B cell (primary cell): ENCODE measurements at regions not wholly inside any gene's neighbourhood (a gene's known extent, or its start where the extent isn't known, plus 50 kb on each side); places are given as distances from the start of the nearest gene placed in this dataset.
"Not testable (repeated sequence)": the region's sequence is repeated elsewhere in the genome, so short reads cannot be mapped to it uniquely, and the experiment has no call there.

Experiments used
- ATAC-seq: fragments of 200-7000 bp; cut with Tn5 transposase; one replicate; pipeline ENCODE4 v1.10.0; 2021; ENCODE audit warnings: low read depth, mild to moderate bottlenecking, moderate number of reproducible peaks, moderate library complexity
- CTCF ChIA-PET: fragments of 350-600 bp; sonication (Branson Sonifier 250); formaldehyde crosslinking; loops from one replicate; lab custom pipeline; 2021; ENCODE audit warnings: antibody characterized with exemption, inconsistent platforms; lab: Charles Lee
- POLR2A ChIA-PET: fragments of 350-600 bp; sonication (Branson Sonifier 250); formaldehyde crosslinking; loops from one replicate; lab custom pipeline; 2021; ENCODE audit warnings: antibody characterized with exemption; lab: Charles Lee
- DNase-seq: peaks from one replicate; pipeline ENCODE4 v3.0.0; 2013
- H2AFZ ChIP-seq: 2 replicates; pipeline ENCODE4 v1.6.1; 2012; ENCODE audit warnings: mild to moderate bottlenecking, low read depth, low read length; ENCODE audit not compliant: insufficient read depth, poor library complexity, severe bottlenecking
- H3K27ac ChIP-seq, 2 donors: 1 replicate in 1 of 2; 2 replicates in 1 of 2; pipeline ENCODE4 v1.5.1; 2012 to 2013; ENCODE audit warnings: low read length in 2 of 2, mild to moderate bottlenecking in 2 of 2, moderate library complexity in 1 of 2
- H3K27me3 ChIP-seq, 4 experiments: fragments of 200-600 bp in 1 of 4; sonication (generic) in 1 of 4; replicated peaks in 1 of 4; 1 replicate in 2 of 4; 2 replicates in 2 of 4; pipeline versions ENCODE4 v1.6.1 to v1.7.0; 2013 to 2016; ENCODE audit warnings: low read length in 3 of 4, mild to moderate bottlenecking in 2 of 4, mixed read lengths in 1 of 4, moderate library complexity in 1 of 4; ENCODE audit not compliant: insufficient read depth in 4 of 4, control insufficient read depth in 3 of 4; ENCODE audit errors: control extremely low read depth in 1 of 4
- H3K36me3 ChIP-seq, 2 experiments: replicated peaks in 1 of 2; 1 replicate in 1 of 2; 2 replicates in 1 of 2; pipeline versions ENCODE4 v1.6.1 to v1.7.1; 2013; ENCODE audit warnings: low read length in 1 of 2; ENCODE audit not compliant: insufficient read depth in 2 of 2, control insufficient read depth in 1 of 2; ENCODE audit errors: control extremely low read depth in 1 of 2, extremely low read depth in 1 of 2
- H3K4me1 ChIP-seq, 2 donors: fragments of 200-600 bp in 1 of 2; sonication (generic) in 1 of 2; 1 replicate in 1 of 2; 2 replicates in 1 of 2; pipeline versions ENCODE4 v1.5.1 to v1.6.1; 2013 to 2017; ENCODE audit warnings: low read length in 2 of 2; ENCODE audit not compliant: control insufficient read depth in 2 of 2, insufficient read depth in 2 of 2
- H3K4me2 ChIP-seq: replicated peaks from 2 replicates; pipeline ENCODE3; 2012; ENCODE audit warnings: mild to moderate bottlenecking, low read depth, low read length; ENCODE audit not compliant: poor library complexity, severe bottlenecking
- H3K4me3 ChIP-seq, 5 experiments: fragments of 200-600 bp in 1 of 5; sonication (generic) in 1 of 5; 1 replicate in 3 of 5; 2 replicates in 2 of 5; pipeline versions ENCODE4 v1.5.1 to v1.7.0; 2011 to 2016; ENCODE audit warnings: low read length in 4 of 5, mild to moderate bottlenecking in 4 of 5, low read depth in 2 of 5, control low read depth in 1 of 5, moderate library complexity in 1 of 5; ENCODE audit not compliant: insufficient read depth in 1 of 5; ENCODE audit errors: control extremely low read depth in 1 of 5, extremely low read depth in 1 of 5
- H3K79me2 ChIP-seq: fragments of 200-600 bp; sonication (generic); one replicate; pipeline ENCODE4 v1.6.0; 2016; ENCODE audit warnings: low read length; ENCODE audit not compliant: control insufficient read depth, insufficient read depth
- H3K9ac ChIP-seq: fragments of 200-600 bp; sonication (generic); 2 replicates; pipeline ENCODE4 v1.6.1; 2017; ENCODE audit warnings: mild to moderate bottlenecking, low read length, moderate library complexity
- H3K9me3 ChIP-seq, 3 donors: one replicate each; pipeline versions ENCODE4 v1.6.1 to v1.7.1; 2013; ENCODE audit warnings: low read length in 2 of 3; ENCODE audit not compliant: control insufficient read depth in 2 of 3, insufficient read depth in 1 of 3; ENCODE audit errors: control extremely low read depth in 1 of 3
- H4K20me1 ChIP-seq: 2 replicates; pipeline ENCODE4 v1.6.0; 2012; ENCODE audit warnings: mild to moderate bottlenecking, low read length; ENCODE audit not compliant: insufficient read depth, control insufficient read depth, poor library complexity, severe bottlenecking
- H3K27ac Mint-ChIP-seq: one replicate; pipeline ENCODE4 v1.8.0; 2021; ENCODE audit warnings: mixed read lengths
- H3K27me3 Mint-ChIP-seq: one replicate; pipeline ENCODE4 v1.8.0; 2021; ENCODE audit warnings: mixed read lengths
- H3K4me1 Mint-ChIP-seq: one replicate; pipeline ENCODE4 v1.8.0; 2021; ENCODE audit warnings: mixed read lengths
- H3K4me3 Mint-ChIP-seq: one replicate; pipeline ENCODE4 v1.8.0; 2021; ENCODE audit warnings: mixed read lengths
- H3K9me3 Mint-ChIP-seq: one replicate; pipeline ENCODE4 v1.8.0; 2022; ENCODE audit warnings: mixed read lengths; ENCODE audit not compliant: insufficient read depth
- EZH2 ChIP-seq: IDR thresholded peaks from 2 replicates; pipeline ENCODE4 v1.6.1; 2012; ENCODE audit warnings: borderline replicate concordance, low read depth, mild to moderate bottlenecking, moderate library complexity, low read length; ENCODE audit not compliant: insufficient read depth, poor library complexity, severe bottlenecking
- WGBS: methylation state at CpG from one replicate; pipeline ENCODE4 v1.1.5; 2013; ENCODE audit warnings: missing lambda C conversion rate; ENCODE audit not compliant: insufficient coverage; 5-methylcytosine and 5-hydroxymethylcytosine counted together
- intact Hi-C: fragments of 100-400 bp; cut with micrococcal nuclease; formaldehyde crosslinking; loops from one replicate; pipeline ENCODE4 v1.10.0; 2022
- TF ChIP-seq, protein P1 (sequence below): fragments of 200-600 bp; IDR thresholded peaks from one replicate; pipeline ENCODE4 v1.8.0; 2022; ENCODE audit warnings: antibody characterized with exemption, mild to moderate bottlenecking

DNA sequence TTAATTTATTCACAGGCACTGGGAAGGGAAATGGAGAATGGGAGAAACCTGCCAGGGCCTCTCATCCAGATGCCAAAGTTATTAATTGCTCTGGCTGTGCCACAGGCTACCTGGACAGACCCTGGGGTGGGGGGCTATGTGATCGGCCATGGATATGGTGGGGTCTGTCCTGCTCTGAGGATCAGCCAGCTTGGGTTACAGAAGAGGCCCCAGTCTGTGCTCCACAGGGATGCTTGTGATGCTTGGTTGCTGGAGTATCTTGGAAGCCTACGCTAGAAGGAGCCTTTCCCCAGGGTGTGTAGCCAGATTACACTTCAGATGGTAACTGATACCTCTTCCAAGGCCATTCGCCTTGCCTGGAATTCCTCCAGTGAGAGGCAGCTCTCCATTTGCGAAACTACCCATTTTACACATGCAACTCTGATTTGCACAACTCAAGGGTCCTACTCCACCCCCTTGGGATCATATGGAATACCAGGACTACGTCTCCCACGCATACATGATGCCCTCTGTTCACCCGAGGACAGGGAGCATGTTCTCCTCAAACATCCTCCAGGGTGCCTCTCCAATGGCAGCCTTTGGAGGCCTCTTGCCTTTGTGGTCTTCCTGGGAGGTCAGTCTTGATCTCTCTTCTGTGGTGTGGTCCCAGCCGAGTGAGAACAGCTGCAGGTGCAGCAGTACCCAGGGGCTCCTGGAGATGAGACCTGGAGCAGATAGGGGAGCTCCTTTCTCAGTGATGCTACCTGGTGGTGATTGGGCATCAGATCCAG is 186.6 kb upstream of the TSHZ3 start:
- H3K9me3 ChIP-seq, result peaks cover 0 to 34% (median 0%) of the 10 kb centered on the region in 3 donors
- no peaks in the 10 kb centered on the region for H3K4me1 ChIP-seq
- no peaks in the 10 kb centered on the region for H4K20me1 ChIP-seq
- no peak overlapping the region for H3K4me3 ChIP-seq
- H3K36me3 ChIP-seq, result no peaks in the 10 kb centered on the region
- Mint-ChIP-seq H3K4me1 (no peaks in the 10 kb centered on the region), H3K9me3 (no peaks in the 10 kb centered on the region), H3K27ac (no peak overlapping the region), H3K4me3 (no peak overlapping the region), H3K27me3 (no peaks in the 10 kb centered on the region)
- no peaks in the 10 kb centered on the region for H3K27me3 ChIP-seq
- CTCF ChIA-PET, result no interaction called here
- TF ChIP-seq, protein P1, sequence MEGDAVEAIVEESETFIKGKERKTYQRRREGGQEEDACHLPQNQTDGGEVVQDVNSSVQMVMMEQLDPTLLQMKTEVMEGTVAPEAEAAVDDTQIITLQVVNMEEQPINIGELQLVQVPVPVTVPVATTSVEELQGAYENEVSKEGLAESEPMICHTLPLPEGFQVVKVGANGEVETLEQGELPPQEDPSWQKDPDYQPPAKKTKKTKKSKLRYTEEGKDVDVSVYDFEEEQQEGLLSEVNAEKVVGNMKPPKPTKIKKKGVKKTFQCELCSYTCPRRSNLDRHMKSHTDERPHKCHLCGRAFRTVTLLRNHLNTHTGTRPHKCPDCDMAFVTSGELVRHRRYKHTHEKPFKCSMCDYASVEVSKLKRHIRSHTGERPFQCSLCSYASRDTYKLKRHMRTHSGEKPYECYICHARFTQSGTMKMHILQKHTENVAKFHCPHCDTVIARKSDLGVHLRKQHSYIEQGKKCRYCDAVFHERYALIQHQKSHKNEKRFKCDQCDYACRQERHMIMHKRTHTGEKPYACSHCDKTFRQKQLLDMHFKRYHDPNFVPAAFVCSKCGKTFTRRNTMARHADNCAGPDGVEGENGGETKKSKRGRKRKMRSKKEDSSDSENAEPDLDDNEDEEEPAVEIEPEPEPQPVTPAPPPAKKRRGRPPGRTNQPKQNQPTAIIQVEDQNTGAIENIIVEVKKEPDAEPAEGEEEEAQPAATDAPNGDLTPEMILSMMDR, result no peak
- TF ChIP-seq EZH2, result no peak
- DNase-seq, result no peak
- no peak overlapping the region for H3K4me2 ChIP-seq
- POLR2A ChIA-PET, result no interaction called here
- intact Hi-C loops, result no loop called here
- no peak overlapping the region for H2AFZ ChIP-seq
- no peak for ATAC-seq
- 81% methylated on average over 4 of the region's 8 CpGs for WGBS
- H3K79me2 ChIP-seq, result no peaks in the 10 kb centered on the region
- H3K27ac ChIP-seq, result no peak overlapping the region
- H3K9ac ChIP-seq, result no peak overlapping the region

DNA sequence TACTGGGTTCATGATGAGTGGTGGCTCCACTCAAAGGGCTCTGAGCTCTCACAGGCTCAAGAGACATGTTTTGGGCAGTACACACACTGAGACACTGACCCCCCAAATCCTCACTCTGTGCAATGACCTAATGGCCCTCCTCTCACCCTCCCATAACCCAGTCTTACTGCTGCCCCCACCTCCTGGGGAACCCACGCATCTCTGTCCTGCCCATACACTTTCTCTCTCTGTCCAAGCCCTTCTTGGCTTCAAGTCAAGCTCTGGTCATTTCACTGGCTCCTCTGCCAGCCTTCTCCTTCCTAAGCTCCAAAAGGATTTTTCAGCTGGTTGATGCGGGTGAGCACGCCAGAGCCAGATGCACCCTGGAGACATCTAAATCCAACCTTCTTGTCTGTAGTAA is 187.9 kb upstream of the TSHZ3 start:
- Histone ChIP-seq H3K9ac (no peak overlapping the region), H3K27ac (no peak overlapping the region), H2AFZ (no peak overlapping the region), H3K27me3 (no peaks in the 10 kb centered on the region), H3K9me3 (peaks cover 0 to 25% (median 0%) of the 10 kb centered on the region in 3 donors), H3K4me3 (no peak overlapping the region), H4K20me1 (no peaks in the 10 kb centered on the region), H3K79me2 (no peaks in the 10 kb centered on the region), H3K36me3 (no peaks in the 10 kb centered on the region), H3K4me2 (no peak overlapping the region), H3K4me1 (no peaks in the 10 kb centered on the region)
- no peaks in the 10 kb centered on the region for H3K4me1 Mint-ChIP-seq
- ChIA-PET CTCF (no interaction called here), POLR2A (no interaction called here)
- H3K4me3 Mint-ChIP-seq, result no peak overlapping the region
- H3K9me3 Mint-ChIP-seq, result no peaks in the 10 kb centered on the region
- 91% methylated on average over 1 of the region's 3 CpGs for WGBS
- ATAC-seq, result no peak
- no peak overlapping the region for H3K27ac Mint-ChIP-seq
- intact Hi-C loops, result no loop called here
- no peaks in the 10 kb centered on the region for H3K27me3 Mint-ChIP-seq
- TF ChIP-seq EZH2, result no peak
- TF ChIP-seq, protein P1, result no peak
- no peak for DNase-seq

DNA sequence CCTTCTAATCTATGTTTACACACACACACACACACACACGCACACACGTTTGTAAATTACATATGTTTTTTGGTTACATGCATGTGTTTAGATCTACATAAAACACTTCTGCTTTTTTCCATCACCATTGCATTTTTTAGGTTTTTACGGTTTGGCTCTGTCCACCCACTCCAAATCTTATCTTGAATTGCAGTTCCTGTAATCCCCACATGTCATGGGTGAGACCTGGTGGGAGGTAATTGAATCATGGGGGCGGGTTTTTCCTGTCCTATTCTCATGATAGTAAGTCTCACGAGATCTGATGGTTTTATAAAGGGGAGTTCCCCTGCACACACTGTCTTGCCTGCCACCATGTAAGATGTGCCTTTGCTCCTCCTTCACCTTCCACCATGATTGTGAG is 188.7 kb upstream of the TSHZ3 start:
- H3K27me3 Mint-ChIP-seq, H3K4me3 Mint-ChIP-seq, H3K27ac ChIP-seq, H3K4me2 ChIP-seq, H3K79me2 ChIP-seq, H3K4me1 Mint-ChIP-seq, H2AFZ ChIP-seq, intact Hi-C loops, H3K4me3 ChIP-seq, ATAC-seq, H3K4me1 ChIP-seq, H3K9ac ChIP-seq, H3K27me3 ChIP-seq, H3K27ac Mint-ChIP-seq, H3K36me3 ChIP-seq, H4K20me1 ChIP-seq, DNase-seq, CTCF ChIA-PET, H3K9me3 Mint-ChIP-seq, POLR2A ChIA-PET: not testable (repeated sequence)
- WGBS, result no CpG with 5 or more reads among the region's 5 CpGs
- peaks cover 0 to 26% (median 0%) of the 10 kb centered on the region in 3 donors for H3K9me3 ChIP-seq
